Neuronal stem cell (in vitro differentiated cells): ENCODE measurements at regions not wholly inside any gene's neighbourhood (a gene's known extent, or its start where the extent isn't known, plus 50 kb on each side); places are given as distances from the start of the nearest gene placed in this dataset.

Experiments used
- DNase-seq: peaks from one replicate; pipeline ENCODE4 v3.0.0-alpha.2; 2013; ENCODE audit warnings: low spot score
- H2AFZ ChIP-seq: one replicate; pipeline ENCODE4 v1.6.1; 2013; ENCODE audit warnings: mild to moderate bottlenecking, low read length, inconsistent platforms
- H2AK5ac ChIP-seq: 2 replicates; pipeline ENCODE4 v1.6.1; 2013; ENCODE audit warnings: low read depth, mild to moderate bottlenecking, inconsistent platforms, low read length, moderate library complexity, mixed read lengths
- H2BK120ac ChIP-seq: 2 replicates; pipeline ENCODE4 v1.6.1; 2013; ENCODE audit warnings: low read depth, mild to moderate bottlenecking, inconsistent platforms, low read length, moderate library complexity, mixed read lengths
- H2BK12ac ChIP-seq: one replicate; pipeline ENCODE4 v1.6.1; 2013; ENCODE audit warnings: low read length, inconsistent platforms
- H2BK15ac ChIP-seq: 2 replicates; pipeline ENCODE4 v1.6.1; 2013; ENCODE audit warnings: mild to moderate bottlenecking, low read length, inconsistent platforms, mixed read lengths
- H2BK5ac ChIP-seq: one replicate; pipeline ENCODE4 v1.6.1; 2013; ENCODE audit warnings: inconsistent platforms, mild to moderate bottlenecking, low read length, moderate library complexity
- H3K14ac ChIP-seq: one replicate; pipeline ENCODE4 v1.6.1; 2013; ENCODE audit warnings: low read length, inconsistent platforms
- H3K18ac ChIP-seq: 2 replicates; pipeline ENCODE4 v1.6.1; 2013; ENCODE audit warnings: low read length, inconsistent platforms
- H3K23ac ChIP-seq: 2 replicates; pipeline ENCODE4 v1.6.1; 2013; ENCODE audit warnings: low read depth, mild to moderate bottlenecking, mixed read lengths, low read length, inconsistent platforms; ENCODE audit not compliant: poor library complexity
- H3K27ac ChIP-seq: replicated peaks from 3 replicates; pipeline ENCODE4 v1.5.1; 2013; ENCODE audit warnings: low read length, inconsistent platforms
- H3K27me3 ChIP-seq, 3 experiments: 2 replicates each; pipeline ENCODE4 v1.6.1; 2013; ENCODE audit warnings: low read length in 3 of 3, mild to moderate bottlenecking in 2 of 3, inconsistent platforms in 1 of 3, low read depth in 1 of 3, mixed read lengths in 1 of 3, moderate library complexity in 1 of 3; ENCODE audit not compliant: control insufficient read depth in 3 of 3, insufficient read depth in 3 of 3
- H3K36me3 ChIP-seq, 2 donors: replicated peaks in 1 of 2; 2 replicates each; pipeline ENCODE4 v1.6.1; 2013; ENCODE audit warnings: low read length in 2 of 2; ENCODE audit not compliant: control insufficient read depth in 2 of 2, insufficient read depth in 2 of 2
- H3K4ac ChIP-seq: 2 replicates; pipeline ENCODE4 v1.6.1; 2013; ENCODE audit warnings: inconsistent platforms, mild to moderate bottlenecking, low read length, moderate library complexity
- H3K4me1 ChIP-seq, 2 donors: 1 replicate in 1 of 2; 2 replicates in 1 of 2; pipeline ENCODE4 v1.6.1; 2013; ENCODE audit warnings: low read length in 2 of 2, low read depth in 1 of 2; ENCODE audit not compliant: control insufficient read depth in 2 of 2, insufficient read depth in 1 of 2
- H3K4me2 ChIP-seq: one replicate; pipeline ENCODE4 v1.6.1; 2013; ENCODE audit warnings: mild to moderate bottlenecking, low read length, inconsistent platforms; ENCODE audit not compliant: insufficient read depth, poor library complexity, severe bottlenecking
- H3K4me3 ChIP-seq, 2 donors: 2 replicates each; pipeline ENCODE4 v1.5.1; 2013; ENCODE audit warnings: low read length in 2 of 2, mild to moderate bottlenecking in 2 of 2, inconsistent platforms in 1 of 2, moderate library complexity in 1 of 2
- H3K79me1 ChIP-seq: one replicate; pipeline ENCODE4 v1.6.1; 2013; ENCODE audit warnings: low read depth, mild to moderate bottlenecking, inconsistent platforms, low read length, moderate library complexity
- H3K9ac ChIP-seq: one replicate; pipeline ENCODE4 v1.6.1; 2013; ENCODE audit warnings: mild to moderate bottlenecking, low read depth, low read length, inconsistent platforms; ENCODE audit not compliant: poor library complexity
- H3K9me3 ChIP-seq, 2 donors: replicated peaks in 1 of 2; 2 replicates each; pipeline versions ENCODE3 to v1.6.1; 2013; ENCODE audit warnings: low read length in 2 of 2, mild to moderate bottlenecking in 2 of 2, inconsistent platforms in 1 of 2, low read depth in 1 of 2, mixed read lengths in 1 of 2, moderate library complexity in 1 of 2; ENCODE audit not compliant: control insufficient read depth in 2 of 2, insufficient read depth in 1 of 2
- H4K8ac ChIP-seq: one replicate; pipeline ENCODE4 v1.6.1; 2013; ENCODE audit warnings: low read depth, mild to moderate bottlenecking, inconsistent platforms, low read length, moderate library complexity
- H4K91ac ChIP-seq: one replicate; pipeline ENCODE4 v1.6.1; 2013; ENCODE audit warnings: low read length, low read depth, mild to moderate bottlenecking, inconsistent platforms; ENCODE audit not compliant: poor library complexity
- WGBS, 2 donors: extraction: QIAGEN DNeasy Blood & Tissue Kit; methylation state at CpG; one replicate each; pipeline ENCODE4 v1.1.7; 2013; ENCODE audit warnings: missing lambda C conversion rate in 2 of 2, mixed read lengths in 1 of 2; ENCODE audit not compliant: insufficient read length in 2 of 2, insufficient replicate concordance in 1 of 2; ENCODE audit errors: extremely low coverage in 2 of 2; 5-methylcytosine and 5-hydroxymethylcytosine counted together

DNA sequence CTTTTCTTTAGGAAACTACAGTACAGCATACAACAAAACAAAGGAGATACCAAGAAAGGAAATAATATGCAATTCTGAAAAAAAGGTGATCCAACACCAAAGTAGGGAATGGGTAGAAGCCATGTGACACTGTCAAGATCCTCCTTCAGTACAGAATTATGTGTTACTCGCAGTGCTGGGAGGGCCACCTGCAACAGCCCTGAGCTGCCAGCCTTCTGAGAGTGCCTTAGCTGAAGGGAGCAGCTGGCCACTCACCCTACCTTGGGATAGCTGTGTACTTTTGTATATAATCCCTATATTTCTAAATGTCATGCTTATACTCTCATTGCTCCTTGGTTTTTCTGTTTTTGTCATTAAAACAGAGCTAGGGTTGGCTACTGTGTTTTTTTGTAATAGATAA, 1518.2 kb upstream of the PCDH20 start:
- Histone ChIP-seq H3K36me3 (no peaks in the 10 kb centered on the region), H4K91ac (no peak overlapping the region), H3K9me3 (no peaks in the 10 kb centered on the region), H2BK5ac (no peak overlapping the region), H4K8ac (no peak overlapping the region), H3K4me2 (no peak overlapping the region), H2AFZ (peak overlapping the region; percentile 56), H3K4me1 (no peaks in the 10 kb centered on the region), H2AK5ac (no peak overlapping the region), H3K27me3 (no peaks in the 10 kb centered on the region), H3K4ac (no peak overlapping the region), H2BK120ac (no peak overlapping the region), H3K18ac (no peak overlapping the region), H2BK15ac (no peak overlapping the region), H3K4me3 (no peak overlapping the region), H2BK12ac (no peak overlapping the region), H3K14ac (no peak overlapping the region), H3K9ac (no peak overlapping the region), H3K27ac (no peak overlapping the region), H3K23ac (no peak overlapping the region), H3K79me1 (no peaks in the 10 kb centered on the region)
- no peak for DNase-seq
- WGBS, 2 donors: no CpG with 5 or more reads among the region's 1 CpG

GRCh38 chr13:62932256-62932883, 1516.7 kb upstream of the PCDH20 start:
- DNase-seq: no peak
- Histone ChIP-seq H4K8ac (no peak overlapping the region), H2BK12ac (no peak overlapping the region), H2BK5ac (no peak overlapping the region), H3K36me3 (no peaks in the 10 kb centered on the region), H3K9me3 (no peaks in the 10 kb centered on the region), H2BK120ac (no peak overlapping the region), H3K4me1 (no peaks in the 10 kb centered on the region), H3K14ac (no peak overlapping the region), H3K27ac (no peak overlapping the region), H2BK15ac (no peak overlapping the region), H3K79me1 (no peaks in the 10 kb centered on the region), H3K4me2 (no peak overlapping the region), H4K91ac (no peak overlapping the region), H3K23ac (no peak overlapping the region), H2AK5ac (no peak overlapping the region), H3K18ac (no peak overlapping the region), H3K4me3 (no peak overlapping the region), H3K9ac (no peak overlapping the region), H2AFZ (no peak overlapping the region), H3K27me3 (no peaks in the 10 kb centered on the region), H3K4ac (no peak overlapping the region)
- WGBS, 2 donors: no CpG with 5 or more reads among the region's 2 CpGs

DNA sequence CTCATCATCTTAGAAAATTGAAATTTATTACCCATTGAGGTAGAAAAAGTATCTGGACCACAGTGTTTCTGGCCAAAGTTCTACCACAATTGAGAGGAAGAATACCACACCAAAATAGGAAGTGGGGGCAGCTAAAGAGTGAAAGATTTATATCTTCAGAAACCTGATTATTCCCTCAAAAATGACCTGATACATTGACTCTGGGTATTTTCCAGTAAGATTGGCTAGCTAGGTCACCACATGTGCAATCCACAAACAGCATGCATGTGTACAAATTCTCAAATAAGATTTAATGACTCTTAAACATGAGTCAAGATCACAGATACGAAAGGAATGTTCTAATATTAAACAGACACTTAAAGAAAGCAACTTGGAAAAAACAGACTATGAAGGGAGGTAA, 1516.2 kb upstream of the PCDH20 start:
- Histone ChIP-seq H2BK12ac (no peak overlapping the region), H3K4ac (no peak overlapping the region), H2BK5ac (no peak overlapping the region), H3K4me3 (no peak overlapping the region), H3K27me3 (no peaks in the 10 kb centered on the region), H3K4me2 (no peak overlapping the region), H3K9me3 (no peaks in the 10 kb centered on the region), H2AFZ (no peak overlapping the region), H3K27ac (no peak overlapping the region), H3K18ac (no peak overlapping the region), H3K79me1 (no peaks in the 10 kb centered on the region), H3K23ac (no peak overlapping the region), H4K91ac (no peak overlapping the region), H3K36me3 (no peaks in the 10 kb centered on the region), H2AK5ac (no peak overlapping the region), H3K4me1 (no peaks in the 10 kb centered on the region), H4K8ac (no peak overlapping the region), H2BK15ac (no peak overlapping the region), H2BK120ac (no peak overlapping the region), H3K9ac (no peak overlapping the region), H3K14ac (no peak overlapping the region)
- no peak for DNase-seq
- no CpG with 5 or more reads among the region's 1 CpG for WGBS, 2 donors

- no peak overlapping the region for H2BK15ac ChIP-seq
- H2AK5ac ChIP-seq: no peak overlapping the region
- no peaks in the 10 kb centered on the region for H3K9me3 ChIP-seq
- no peak overlapping the region for H3K14ac ChIP-seq
- no peak overlapping the region for H3K27ac ChIP-seq
- H2BK12ac ChIP-seq: no peak overlapping the region
- no peak overlapping the region for H3K4me2 ChIP-seq
- H3K4ac ChIP-seq: no peak overlapping the region
- H4K8ac ChIP-seq: no peak overlapping the region
- no peak overlapping the region for H2BK120ac ChIP-seq
- DNase-seq: no peak
- no peaks in the 10 kb centered on the region for H3K27me3 ChIP-seq
- H2AFZ ChIP-seq: no peak overlapping the region
- H4K91ac ChIP-seq: no peak overlapping the region
- H3K36me3 ChIP-seq: no peaks in the 10 kb centered on the region
- no peaks in the 10 kb centered on the region for H3K79me1 ChIP-seq
- no peak overlapping the region for H3K18ac ChIP-seq
- no peak overlapping the region for H3K9ac ChIP-seq
- H3K4me1 ChIP-seq: no peaks in the 10 kb centered on the region
- H2BK5ac ChIP-seq: no peak overlapping the region
- H3K4me3 ChIP-seq: no peak overlapping the region
- no peak overlapping the region for H3K23ac ChIP-seq
Measured at GRCh38 chr13:62924395-62924794, 1508.7 kb upstream of the PCDH20 start.
